PC-3 (cell line): ENCODE measurements at regions not wholly inside any gene's neighbourhood (a gene's known extent, or its start where the extent isn't known, plus 50 kb on each side); places are given as distances from the start of the nearest gene placed in this dataset.

Experiments used
- ATAC-seq: fragments of 200-7000 bp; cut with Tn5 transposase; 2 replicates; pipeline ENCODE4 v1.9.1; 2020; ENCODE audit warnings: mild to moderate bottlenecking, moderate library complexity
- BruUV-seq: library from RNA; stranded (reverse); fragments of 400-500 nt; replicated peaks from 2 replicates; lab custom pipeline; 2021; lab: Mats Ljungman, UMichigan
- CTCF ChIA-PET: fragments of 300-600 bp; sonication (Branson Sonifier 250); formaldehyde crosslinking; loops from one replicate; lab custom pipeline; 2022; ENCODE audit warnings: antibody characterized with exemption; lab: Charles Lee
- POLR2A ChIA-PET: fragments of 300-600 bp; sonication (Branson Sonifier 250); formaldehyde crosslinking; loops from one replicate; lab custom pipeline; 2022; ENCODE audit warnings: antibody characterized with exemption; ENCODE audit not compliant: unreplicated experiment; lab: Charles Lee
- DNase-seq: peaks from one replicate; pipeline ENCODE4 v3.0.0-alpha.2; 2015
- H2AFZ ChIP-seq: fragments of 300-600 bp; sonication (generic); 2 replicates; pipeline ENCODE4 v1.6.0; 2016; ENCODE audit warnings: antibody characterized with exemption, low read length
- H3F3A ChIP-seq: fragments of 300-600 bp; sonication (generic); one replicate; pipeline ENCODE4 v1.6.0; 2017; ENCODE audit warnings: antibody characterized with exemption, low read length, control low read depth, mild to moderate bottlenecking; ENCODE audit not compliant: unreplicated experiment
- H3K27ac ChIP-seq: fragments of 300-600 bp; sonication (generic); 2 replicates; pipeline ENCODE4 v1.5.1; 2016; ENCODE audit warnings: mild to moderate bottlenecking, low read length
- H3K27me3 ChIP-seq: fragments of 300-600 bp; sonication (generic); 2 replicates; pipeline ENCODE4 v1.6.1; 2016; ENCODE audit warnings: low read length, mixed read lengths
- H3K36me3 ChIP-seq: fragments of 300-600 bp; sonication (generic); 2 replicates; pipeline ENCODE4 v1.6.1; 2016; ENCODE audit warnings: low read depth, mixed run types, low read length, mixed read lengths
- H3K4me1 ChIP-seq: fragments of 300-600 bp; sonication (generic); 2 replicates; pipeline ENCODE4 v1.5.1; 2016; ENCODE audit warnings: low read length; ENCODE audit not compliant: insufficient read depth
- H3K4me2 ChIP-seq: fragments of 300-600 bp; sonication (generic); 2 replicates; pipeline ENCODE4 v1.6.0; 2016; ENCODE audit warnings: low read length
- H3K4me3 ChIP-seq: fragments of 300-600 bp; sonication (generic); 2 replicates; pipeline ENCODE4 v1.5.1; 2016; ENCODE audit warnings: mild to moderate bottlenecking, low read length, mixed read lengths
- H3K79me2 ChIP-seq: fragments of 300-600 bp; sonication (generic); 2 replicates; pipeline ENCODE4 v1.6.1; 2017; ENCODE audit warnings: low read length, mixed read lengths
- H3K9ac ChIP-seq: fragments of 300-600 bp; sonication (generic); 2 replicates; pipeline ENCODE4 v1.6.0; 2016; ENCODE audit warnings: mild to moderate bottlenecking, low read length
- H3K9me2 ChIP-seq: fragments of 300-600 bp; sonication (generic); replicated peaks from 2 replicates; pipeline ENCODE4 v1.6.1; 2016; ENCODE audit warnings: mixed run types, low read length, mixed read lengths
- H3K9me3 ChIP-seq: fragments of 300-600 bp; sonication (generic); 2 replicates; pipeline ENCODE4 v1.6.1; 2016; ENCODE audit warnings: low read length, mixed read lengths
- H4K20me1 ChIP-seq: fragments of 300-600 bp; sonication (generic); 2 replicates; pipeline ENCODE4 v1.6.1; 2016; ENCODE audit warnings: low read length, mixed read lengths
- CTCF ChIP-seq: fragments of 300-600 bp; sonication (generic); conservative IDR thresholded peaks from 2 replicates; pipeline ENCODE4 v1.5.1; 2017; ENCODE audit warnings: antibody characterized with exemption, low read depth, mild to moderate bottlenecking, low read length
- EZH2 ChIP-seq: fragments of 300-600 bp; sonication (generic); IDR thresholded peaks from one replicate; pipeline ENCODE4 v1.6.1; 2017; ENCODE audit warnings: antibody characterized with exemption, mild to moderate bottlenecking, low read length; ENCODE audit not compliant: unreplicated experiment
- EZH2phosphoT487 ChIP-seq: fragments of 300-600 bp; sonication (generic); IDR thresholded peaks from 2 replicates; pipeline ENCODE4 v1.6.1; 2018; ENCODE audit warnings: mild to moderate bottlenecking, antibody characterized with exemption, low read length, borderline replicate concordance
- intact Hi-C: fragments of 100-400 bp; cut with micrococcal nuclease; formaldehyde crosslinking; loops from 2 replicates; pipeline ENCODE4 v1.9.0; 2023

DNA sequence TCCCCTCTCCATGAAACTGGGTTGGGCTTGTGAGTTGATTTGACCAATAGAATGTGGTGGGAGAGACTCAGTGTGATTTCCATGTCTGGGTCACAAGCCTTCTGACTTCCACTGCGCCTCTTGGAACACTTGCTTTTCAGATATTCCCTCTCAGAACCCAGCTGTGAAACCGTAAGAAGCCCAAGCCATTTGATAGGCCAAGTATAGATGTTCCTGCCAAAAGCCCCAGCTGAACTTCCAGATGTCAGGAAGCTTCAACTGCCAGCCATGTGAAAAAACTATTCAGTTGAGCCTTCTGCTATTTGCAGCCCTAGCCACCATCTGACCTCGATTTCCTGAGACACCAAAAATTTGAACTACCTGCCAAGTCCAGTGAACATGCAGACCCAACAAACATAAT, 387.8 kb upstream of the GJE1 start:
- H2AFZ ChIP-seq = no peak overlapping the region
- H3K27me3 ChIP-seq = no peaks in the 10 kb centered on the region
- ATAC-seq (no peak), DNase-seq (no peak)
- intact Hi-C loops = no loop called here
- ChIA-PET POLR2A (no interaction called here), CTCF (no interaction called here)
- H3K4me2 ChIP-seq = no peak overlapping the region
- BruUV-seq = no TSS peak
- no peaks in the 10 kb centered on the region for H3F3A ChIP-seq
- no peaks in the 10 kb centered on the region for H3K9me2 ChIP-seq
- H4K20me1 ChIP-seq = no peaks in the 10 kb centered on the region
- no peak overlapping the region for H3K9ac ChIP-seq
- H3K9me3 ChIP-seq = no peaks in the 10 kb centered on the region
- no peaks in the 10 kb centered on the region for H3K36me3 ChIP-seq
- no peak overlapping the region for H3K4me3 ChIP-seq
- no peak overlapping the region for H3K27ac ChIP-seq
- TF ChIP-seq EZH2 (no peak), EZH2phosphoT487 (no peak), CTCF (no peak)
- H3K4me1 ChIP-seq = no peaks in the 10 kb centered on the region
- no peaks in the 10 kb centered on the region for H3K79me2 ChIP-seq

DNA sequence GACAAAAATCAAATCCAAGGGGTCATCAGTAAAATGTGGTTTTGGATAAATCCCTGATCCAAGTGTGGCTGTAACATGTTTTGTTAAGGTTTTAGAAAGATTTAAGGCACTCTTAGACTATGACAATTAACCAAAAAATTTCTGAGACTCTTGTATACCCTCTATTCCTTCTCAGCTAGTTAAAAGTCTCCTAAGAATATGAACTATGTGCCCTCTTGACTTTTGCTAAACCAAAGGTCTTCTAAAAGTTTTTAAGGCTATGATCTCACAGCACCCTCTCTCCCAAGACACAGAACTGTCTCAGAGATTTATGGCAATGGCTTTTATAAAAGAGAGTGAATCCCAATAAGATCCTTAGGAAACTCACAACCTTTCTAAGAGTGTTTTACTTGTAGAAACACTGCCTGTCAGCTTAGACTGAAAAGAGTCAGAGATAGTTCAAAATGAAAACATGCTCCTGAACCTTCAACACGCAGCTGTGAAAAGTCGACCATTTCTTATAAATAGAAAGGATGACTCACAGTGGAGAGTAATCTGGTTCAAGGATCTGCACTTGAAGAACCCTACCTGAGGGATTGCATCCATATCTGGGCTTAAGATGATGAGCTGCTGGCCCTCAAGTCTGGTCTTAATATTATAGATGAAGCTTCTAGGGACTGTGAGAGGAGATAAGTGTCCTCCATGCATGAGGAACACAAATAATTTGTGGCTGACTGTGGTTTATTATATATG, 388.4 kb upstream of the GJE1 start:
- H3K4me2 ChIP-seq = no peak overlapping the region
- no peaks in the 10 kb centered on the region for H3K27me3 ChIP-seq
- DNase-seq (no peak), ATAC-seq (no peak)
- H2AFZ ChIP-seq = no peak overlapping the region
- H3K9ac ChIP-seq = no peak overlapping the region
- no peak overlapping the region for H3K27ac ChIP-seq
- no peaks in the 10 kb centered on the region for H3K9me2 ChIP-seq
- ChIA-PET CTCF (no interaction called here), POLR2A (no interaction called here)
- no peaks in the 10 kb centered on the region for H3K9me3 ChIP-seq
- intact Hi-C loops = no loop called here
- BruUV-seq = no TSS peak
- H3K4me1 ChIP-seq = no peaks in the 10 kb centered on the region
- H3K79me2 ChIP-seq = no peaks in the 10 kb centered on the region
- H3F3A ChIP-seq = no peaks in the 10 kb centered on the region
- no peak overlapping the region for H3K4me3 ChIP-seq
- TF ChIP-seq EZH2phosphoT487 = no peak
- no peak for TF ChIP-seq CTCF
- no peaks in the 10 kb centered on the region for H4K20me1 ChIP-seq
- H3K36me3 ChIP-seq = no peaks in the 10 kb centered on the region

DNA sequence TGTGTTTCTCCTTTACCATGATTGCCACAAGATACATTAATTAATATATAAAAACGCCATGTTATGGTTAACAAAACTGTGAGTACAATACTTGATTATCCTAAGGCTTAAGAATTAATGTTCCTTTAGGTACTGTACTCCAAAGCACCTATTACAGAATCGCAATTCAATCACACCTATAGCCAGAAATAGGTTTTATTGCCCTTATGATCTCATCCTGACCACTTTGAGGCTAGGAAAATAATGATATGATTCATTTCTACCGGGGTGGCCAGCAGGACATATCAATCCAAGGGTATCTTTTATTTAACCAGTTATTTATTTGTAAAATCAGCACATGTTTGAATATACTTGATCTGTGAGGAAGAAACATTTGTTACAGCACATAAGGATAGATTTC, 396.6 kb upstream of the GJE1 start:
- H3K9me2 ChIP-seq = no peaks in the 10 kb centered on the region
- no peaks in the 10 kb centered on the region for H3F3A ChIP-seq
- no peaks in the 10 kb centered on the region for H3K79me2 ChIP-seq
- ChIA-PET POLR2A (no interaction called here), CTCF (no interaction called here)
- intact Hi-C loops = no loop called here
- H3K4me3 ChIP-seq = no peak overlapping the region
- DNase-seq (peak; percentile 32), ATAC-seq (peak; percentile 24; the same call in 1 of the 2 replicates)
- H3K4me1 ChIP-seq = peaks cover 8% of the 10 kb centered on the region; the same call in 1 of the 2 replicates
- no peak overlapping the region for H3K4me2 ChIP-seq
- no peaks in the 10 kb centered on the region for H3K9me3 ChIP-seq
- BruUV-seq = no TSS peak
- H3K36me3 ChIP-seq = no peaks in the 10 kb centered on the region
- H2AFZ ChIP-seq = no peak overlapping the region
- no peaks in the 10 kb centered on the region for H4K20me1 ChIP-seq
- no peak overlapping the region for H3K9ac ChIP-seq
- no peaks in the 10 kb centered on the region for H3K27me3 ChIP-seq
- no peak for TF ChIP-seq EZH2phosphoT487
- TF ChIP-seq CTCF = no peak
- no peak for TF ChIP-seq EZH2
- no peak overlapping the region for H3K27ac ChIP-seq
